HEK293 (cell line): ENCODE measurements at regions not wholly inside any gene's neighbourhood (a gene's known extent, or its start where the extent isn't known, plus 50 kb on each side); places are given as distances from the start of the nearest gene placed in this dataset.

Experiments used
- CTCF ChIP-seq: fragments of 450-650 bp; formaldehyde crosslinking; IDR thresholded peaks from 2 replicates; pipeline ENCODE4 v1.5.1; 2016; ENCODE audit warnings: missing biosample characterization, missing genetic modification characterization
- GLIS2 ChIP-seq: fragments of 450-650 bp; formaldehyde crosslinking; IDR thresholded peaks from 2 replicates; pipeline ENCODE4 v1.5.1; 2016; ENCODE audit warnings: missing biosample characterization, missing genetic modification characterization
- REST ChIP-seq: fragments of 450-650 bp; formaldehyde crosslinking; IDR thresholded peaks from 2 replicates; pipeline ENCODE4 v1.5.1; 2016; ENCODE audit warnings: missing biosample characterization, missing genetic modification characterization
- SCRT2 ChIP-seq: fragments of 450-650 bp; formaldehyde crosslinking; IDR thresholded peaks from 2 replicates; pipeline ENCODE4 v1.5.1; 2016; ENCODE audit warnings: missing biosample characterization, missing genetic modification characterization
- TSHZ1 ChIP-seq: fragments of 450-650 bp; formaldehyde crosslinking; IDR thresholded peaks from 2 replicates; pipeline ENCODE4 v1.5.1; 2016; ENCODE audit warnings: missing biosample characterization, missing genetic modification characterization, borderline replicate concordance
- YY1 ChIP-seq: fragments of 450-650 bp; formaldehyde crosslinking; IDR thresholded peaks from 2 replicates; pipeline ENCODE4 v1.5.1; 2018; ENCODE audit warnings: missing biosample characterization, missing genetic modification characterization
- ZFP37 ChIP-seq: fragments of 450-650 bp; formaldehyde crosslinking; IDR thresholded peaks from 2 replicates; pipeline ENCODE4 v1.5.1; 2016; ENCODE audit warnings: missing biosample characterization, missing genetic modification characterization
- ZNF121 ChIP-seq: fragments of 450-650 bp; formaldehyde crosslinking; IDR thresholded peaks from 2 replicates; pipeline ENCODE4 v1.5.1; 2016; ENCODE audit warnings: missing biosample characterization, missing genetic modification characterization
- ZNF292 ChIP-seq: fragments of 450-650 bp; formaldehyde crosslinking; IDR thresholded peaks from 2 replicates; pipeline ENCODE4 v1.5.1; 2016; ENCODE audit warnings: low read depth, missing biosample characterization, missing genetic modification characterization, borderline replicate concordance
- ZNF394 ChIP-seq: fragments of 450-650 bp; formaldehyde crosslinking; IDR thresholded peaks from 2 replicates; pipeline ENCODE4 v1.5.1; 2016; ENCODE audit warnings: missing biosample characterization, missing genetic modification characterization, mild to moderate bottlenecking, moderate library complexity, borderline replicate concordance
- ZNF549 ChIP-seq: fragments of 450-650 bp; IDR thresholded peaks from 2 replicates; pipeline ENCODE4 v1.5.1; 2018; ENCODE audit warnings: missing biosample characterization, missing genetic modification characterization, mild to moderate bottlenecking, inconsistent platforms, moderate library complexity
- ZNF785 ChIP-seq: fragments of 450-650 bp; formaldehyde crosslinking; IDR thresholded peaks from 2 replicates; pipeline ENCODE4 v1.5.1; 2016; ENCODE audit warnings: missing biosample characterization, missing genetic modification characterization

- no peak for TF ChIP-seq ZNF292
- TF ChIP-seq ZNF121 (tag by site-specific recombination), result no peak
- no peak for TF ChIP-seq ZNF785 (tag by site-specific recombination)
- TF ChIP-seq ZFP37, result no peak
- no peak for TF ChIP-seq REST (tag by site-specific recombination)
- TF ChIP-seq TSHZ1 (tag by site-specific recombination), result no peak
- TF ChIP-seq CTCF (tag by site-specific recombination), result no peak
- no peak for TF ChIP-seq GLIS2 (tag by site-specific recombination)
- TF ChIP-seq YY1 (tag by site-specific recombination), result no peak
- no peak for TF ChIP-seq ZNF549 (tag by site-specific recombination)
- no peak for TF ChIP-seq SCRT2
- TF ChIP-seq ZNF394 (tag by site-specific recombination), result no peak
Observed at GRCh38 chr4:28426251-28426650, 1565.6 kb downstream of the STIM2 start.
